Naive thymus-derived CD8-positive, alpha-beta T cell (primary cell): ENCODE measurements at regions not wholly inside any gene's neighbourhood (a gene's known extent, or its start where the extent isn't known, plus 50 kb on each side); places are given as distances from the start of the nearest gene placed in this dataset.

Experiments used
- ATAC-seq, 2 donors: fragments of 150-1000 bp; cut with Tn5 transposase in 1 of 2; sonication (Bioruptor Pico), chemical (Tn5 transposase) in 1 of 2; 1 replicate in 1 of 2; 2 replicates in 1 of 2; pipeline ENCODE4 v1.10.0; 2021; ENCODE audit warnings: mild to moderate bottlenecking in 2 of 2, moderate library complexity in 2 of 2
- POLR2A ChIA-PET: fragments of 350-600 bp; sonication (Branson Sonifier 250); formaldehyde crosslinking; loops from one replicate; lab custom pipeline; 2021; ENCODE audit warnings: antibody characterized with exemption; lab: Charles Lee
- DNase-seq, 10 donors: peaks; one replicate each; pipeline versions ENCODE4 v3.0.0 to v3.0.0-alpha.2; 2020 to 2022
- H3K27ac Mint-ChIP-seq, 10 donors: one replicate each; pipeline ENCODE4 v1.8.0; 2020 to 2022; ENCODE audit warnings: mild to moderate bottlenecking in 10 of 10, mixed read lengths in 10 of 10, moderate library complexity in 4 of 10, inconsistent platforms in 1 of 10
- H3K27me3 Mint-ChIP-seq, 5 donors: one replicate each; pipeline ENCODE4 v1.8.0; 2021 to 2022; ENCODE audit warnings: mixed read lengths in 5 of 5
- H3K36me3 Mint-ChIP-seq, 3 donors: one replicate each; pipeline ENCODE4 v1.8.0; 2020 to 2022; ENCODE audit warnings: mixed read lengths in 3 of 3, mild to moderate bottlenecking in 2 of 3, inconsistent platforms in 1 of 3
- H3K4me1 Mint-ChIP-seq, 4 donors: one replicate each; pipeline ENCODE4 v1.8.0; 2021 to 2022; ENCODE audit warnings: mixed read lengths in 4 of 4
- H3K4me3 Mint-ChIP-seq, 10 donors: one replicate each; pipeline ENCODE4 v1.8.0; 2020 to 2022; ENCODE audit warnings: mild to moderate bottlenecking in 10 of 10, mixed read lengths in 10 of 10, moderate library complexity in 6 of 10, inconsistent platforms in 1 of 10
- H3K9me3 Mint-ChIP-seq, 9 donors: one replicate each; pipeline ENCODE4 v1.8.0; 2020 to 2022; ENCODE audit warnings: mixed read lengths in 9 of 9, mild to moderate bottlenecking in 3 of 9, inconsistent platforms in 1 of 9, moderate library complexity in 1 of 9

GRCh38 chr1:186511761-186512637 lies 51.1 kb upstream of the PDC start:
- POLR2A ChIA-PET: no interaction called here
- H3K36me3 Mint-ChIP-seq: peaks cover 7 to 44% (median 23%) of the 10 kb centered on the region in 3 donors
- DNase-seq (no peak), ATAC-seq (no peak)
- peaks cover 0 to 41% (median 23%) of the 10 kb centered on the region in 9 donors for H3K9me3 Mint-ChIP-seq
- no peak overlapping the region for H3K27ac Mint-ChIP-seq
- H3K4me3 Mint-ChIP-seq: peak overlapping the region in 1 of 10 donors; percentile 47
- H3K4me1 Mint-ChIP-seq: peaks cover 0 to 6% (median 0%) of the 10 kb centered on the region in 4 donors
- H3K27me3 Mint-ChIP-seq: no peaks in the 10 kb centered on the region
